Osteoblast (primary cell): ENCODE measurements at regions not wholly inside any gene's neighbourhood (a gene's known extent, or its start where the extent isn't known, plus 50 kb on each side); places are given as distances from the start of the nearest gene placed in this dataset.

ENCODE experiments used
- DNase-seq: peaks from one replicate; pipeline ENCODE4 v3.0.0; 2011; ENCODE audit warnings: low spot score, mixed read lengths; ENCODE audit not compliant: insufficient read length; ENCODE audit errors: missing footprints
- H2AFZ ChIP-seq: 2 replicates; pipeline ENCODE4 v1.6.0; 2011; ENCODE audit warnings: mild to moderate bottlenecking, low read length
- H3K27ac ChIP-seq: 2 replicates; pipeline ENCODE4 v1.5.1; 2011; ENCODE audit warnings: mild to moderate bottlenecking, low read depth, low read length, moderate library complexity
- H3K27me3 ChIP-seq: 2 replicates; pipeline ENCODE4 v1.6.0; 2012; ENCODE audit warnings: mild to moderate bottlenecking, control low read depth, inconsistent platforms, low read length, moderate library complexity; ENCODE audit not compliant: insufficient read depth
- H3K36me3 ChIP-seq: 2 replicates; pipeline ENCODE4 v1.5.1; 2011; ENCODE audit warnings: mild to moderate bottlenecking, low read length, control low read depth, moderate library complexity; ENCODE audit not compliant: insufficient read depth
- H3K4me1 ChIP-seq: 2 replicates; pipeline ENCODE4 v1.5.1; 2011; ENCODE audit warnings: mild to moderate bottlenecking, low read length, control low read depth, moderate library complexity; ENCODE audit not compliant: insufficient read depth
- H3K4me2 ChIP-seq: 2 replicates; pipeline ENCODE4 v1.6.0; 2011; ENCODE audit warnings: mild to moderate bottlenecking, low read length; ENCODE audit not compliant: insufficient read depth
- H3K4me3 ChIP-seq: fragments of 200-600 bp; sonication (generic); 3 replicates; pipeline ENCODE4 v1.5.1; 2012; ENCODE audit warnings: mild to moderate bottlenecking, low read length, inconsistent platforms; ENCODE audit not compliant: insufficient read depth
- H3K79me2 ChIP-seq: 2 replicates; pipeline ENCODE4 v1.6.0; 2012; ENCODE audit warnings: mild to moderate bottlenecking, low read length, control low read depth, inconsistent platforms; ENCODE audit not compliant: insufficient read depth
- H3K9me3 ChIP-seq: 2 replicates; pipeline ENCODE4 v1.5.1; 2011; ENCODE audit warnings: low read depth, low read length, control low read depth
- H4K20me1 ChIP-seq: 2 replicates; pipeline ENCODE4 v1.6.0; 2012; ENCODE audit warnings: mild to moderate bottlenecking, low read length, control low read depth; ENCODE audit not compliant: insufficient read depth
- CTCF ChIP-seq: IDR thresholded peaks from 2 replicates; pipeline ENCODE4 v1.5.1; 2011; ENCODE audit warnings: mild to moderate bottlenecking, low read depth, low read length, moderate library complexity; ENCODE audit errors: extremely low read depth

GRCh38 chr2:234628953-234629352, 132.1 kb upstream of the ARL4C start:
- H4K20me1 ChIP-seq: no peaks in the 10 kb centered on the region

GRCh38 chr2:234627308-234627707, 130.4 kb upstream of the ARL4C start:
- Histone ChIP-seq H4K20me1 (no peaks in the 10 kb centered on the region), H3K36me3 (no peaks in the 10 kb centered on the region), H3K27ac (no peak overlapping the region), H3K4me1 (peaks cover 3% of the 10 kb centered on the region), H3K79me2 (no peaks in the 10 kb centered on the region), H3K9me3 (no peaks in the 10 kb centered on the region), H3K4me3 (no peak overlapping the region), H2AFZ (no peak overlapping the region), H3K4me2 (no peak overlapping the region), H3K27me3 (peaks cover 24% of the 10 kb centered on the region)
- no peak for DNase-seq
- TF ChIP-seq CTCF: no peak

More at GRCh38 chr2:234628953-234629352, 132.1 kb upstream of the ARL4C start:
- Histone ChIP-seq H3K79me2 (no peaks in the 10 kb centered on the region), H3K27me3 (peaks cover 26% of the 10 kb centered on the region), H2AFZ (no peak overlapping the region), H3K4me3 (no peak overlapping the region), H3K4me1 (peaks cover 3% of the 10 kb centered on the region), H3K36me3 (no peaks in the 10 kb centered on the region), H3K4me2 (no peak overlapping the region), H3K9me3 (no peaks in the 10 kb centered on the region), H3K27ac (no peak overlapping the region)
- peak; percentile 25 for DNase-seq
- TF ChIP-seq CTCF: no peak

GRCh38 chr2:234626566-234627130, 129.8 kb upstream of the ARL4C start:
- TF ChIP-seq CTCF: no peak
- H3K27me3 ChIP-seq: peaks cover 17% of the 10 kb centered on the region
- DNase-seq: no peak
- no peaks in the 10 kb centered on the region for H3K9me3 ChIP-seq
- no peaks in the 10 kb centered on the region for H3K79me2 ChIP-seq
- H3K36me3 ChIP-seq: no peaks in the 10 kb centered on the region
- peaks cover 3% of the 10 kb centered on the region for H3K4me1 ChIP-seq
- no peaks in the 10 kb centered on the region for H4K20me1 ChIP-seq
- H3K27ac ChIP-seq: no peak overlapping the region
- H3K4me2 ChIP-seq: no peak overlapping the region
- no peak overlapping the region for H3K4me3 ChIP-seq
- H2AFZ ChIP-seq: no peak overlapping the region

GRCh38 chr2:234625626-234626250, 128.9 kb upstream of the ARL4C start:
- Histone ChIP-seq H3K27me3 (peaks cover 13% of the 10 kb centered on the region), H3K4me1 (peaks cover under 1% of the 10 kb centered on the region), H3K27ac (no peak overlapping the region), H3K4me2 (no peak overlapping the region), H3K36me3 (no peaks in the 10 kb centered on the region), H3K4me3 (no peak overlapping the region), H3K9me3 (no peaks in the 10 kb centered on the region), H3K79me2 (no peaks in the 10 kb centered on the region), H2AFZ (no peak overlapping the region), H4K20me1 (no peaks in the 10 kb centered on the region)
- no peak for TF ChIP-seq CTCF
- no peak for DNase-seq
